Tibial nerve (tissue), 4 donors: ENCODE measurements at regions not wholly inside any gene's neighbourhood (a gene's known extent, or its start where the extent isn't known, plus 50 kb on each side); places are given as distances from the start of the nearest gene placed in this dataset.

Experiments used
- DNase-seq, 2 donors: peaks; one replicate each; pipeline ENCODE4 v3.0.0-alpha.2; 2019; ENCODE audit warnings: low spot score in 2 of 2
- H3K27ac ChIP-seq, 4 donors: fragments of 200-600 bp; sonication (generic) in 3 of 4; one replicate each; pipeline ENCODE4 v1.5.1; 2017 to 2019; ENCODE audit warnings: mild to moderate bottlenecking in 1 of 4
- H3K27me3 ChIP-seq, 2 donors: fragments of 200-600 bp; sonication (generic) in 1 of 2; one replicate each; pipeline versions ENCODE4 v1.5.1 to v1.6.0; 2017 to 2019
- H3K36me3 ChIP-seq, 3 donors: fragments of 200-600 bp; sonication (generic); one replicate each; pipeline ENCODE4 v1.5.1; 2018 to 2019
- H3K4me1 ChIP-seq, 4 donors: fragments of 200-600 bp; sonication (generic) in 3 of 4; one replicate each; pipeline ENCODE4 v1.5.1; 2017 to 2019
- H3K4me3 ChIP-seq, 4 donors: fragments of 200-600 bp; sonication (generic) in 3 of 4; one replicate each; pipeline ENCODE4 v1.5.1; 2017 to 2019; ENCODE audit warnings: mild to moderate bottlenecking in 1 of 4, moderate library complexity in 1 of 4
- H3K9me3 ChIP-seq, 4 donors: fragments of 200-600 bp; sonication (generic) in 3 of 4; one replicate each; pipeline ENCODE4 v1.5.1; 2017 to 2019
- CTCF ChIP-seq, 5 experiments: fragments of 200-600 bp in 3 of 5; fragments of 450-650 bp in 2 of 5; sonication (generic) in 3 of 5; IDR thresholded peaks; one replicate each; pipeline ENCODE4 v1.5.1; 2016 to 2019; ENCODE audit warnings: antibody characterized with exemption in 5 of 5, mild to moderate bottlenecking in 3 of 5, moderate library complexity in 2 of 5
- EP300 ChIP-seq, 2 donors: sonication (generic); formaldehyde crosslinking; IDR thresholded peaks; one replicate each; pipeline ENCODE4 v1.6.1; 2017; ENCODE audit warnings: antibody characterized with exemption in 2 of 2, mild to moderate bottlenecking in 1 of 2
- POLR2A ChIP-seq, 2 donors: fragments of 450-650 bp; IDR thresholded peaks; one replicate each; pipeline ENCODE4 v1.6.1; 2017; ENCODE audit warnings: antibody characterized with exemption in 2 of 2, mild to moderate bottlenecking in 2 of 2, moderate library complexity in 2 of 2
- WGBS, 2 donors: methylation state at CpG; one replicate each; pipeline ENCODE4 v1.1.5; 2018; 5-methylcytosine and 5-hydroxymethylcytosine counted together

DNA sequence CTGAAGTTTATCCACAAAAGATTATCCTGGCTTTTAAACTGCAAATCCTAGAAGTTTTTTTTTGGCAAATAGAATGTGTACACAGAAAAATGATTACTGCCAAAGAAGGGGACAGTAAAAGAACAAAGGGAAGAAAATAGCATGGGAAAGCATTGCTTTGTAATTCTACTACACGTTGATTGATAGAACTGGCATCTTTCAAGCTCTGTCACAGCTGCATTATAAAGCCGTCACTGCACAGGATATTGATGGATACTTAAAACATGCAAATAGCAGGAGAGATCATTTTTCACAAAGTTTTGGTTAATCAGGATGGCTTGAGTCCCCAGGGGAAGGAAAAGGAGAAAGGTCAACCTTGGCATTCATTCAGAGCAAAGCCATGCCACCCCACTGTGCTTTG lies 183.7 kb upstream of the RRP15 start:
- no peak overlapping the region for H3K4me3 ChIP-seq
- H3K36me3 ChIP-seq = no peaks in the 10 kb centered on the region
- no peak for TF ChIP-seq CTCF (IDR thresholded peaks at IDR 0.05)
- TF ChIP-seq POLR2A (IDR thresholded peaks at IDR 0.05) = no peak
- no peak for TF ChIP-seq EP300 (IDR thresholded peaks at IDR 0.05)
- H3K27me3 ChIP-seq = no peaks in the 10 kb centered on the region
- WGBS, 2 donors = 42 to 59% methylated on average over 2 of the region's 2 CpGs
- H3K4me1 ChIP-seq = no peaks in the 10 kb centered on the region
- DNase-seq = no peak
- H3K9me3 ChIP-seq = peaks cover 0 to 13% (median 0%) of the 10 kb centered on the region in 4 donors
- no peak overlapping the region for H3K27ac ChIP-seq

DNA sequence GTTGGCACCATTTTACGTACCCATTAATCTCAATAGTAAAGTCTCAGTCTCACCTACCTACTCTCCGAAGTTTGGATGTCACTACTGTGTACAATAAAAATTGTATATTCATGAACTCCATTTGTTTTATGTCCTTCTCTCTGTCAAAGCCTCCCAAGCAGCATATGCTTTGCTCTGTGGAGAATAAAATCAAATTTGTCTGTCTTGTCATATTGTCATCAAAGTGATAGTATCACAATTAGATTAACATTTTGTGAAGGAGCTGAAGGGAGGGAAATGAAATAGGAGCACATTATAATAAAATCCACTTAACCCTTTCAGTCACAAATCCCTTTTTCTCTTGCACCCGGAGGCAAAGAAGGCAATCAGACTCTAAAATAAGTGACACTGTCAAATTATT lies 177.1 kb upstream of the RRP15 start:
- no peaks in the 10 kb centered on the region for H3K36me3 ChIP-seq
- TF ChIP-seq POLR2A (IDR thresholded peaks at IDR 0.05) (no peak), CTCF (IDR thresholded peaks at IDR 0.05) (no peak), EP300 (IDR thresholded peaks at IDR 0.05) (no peak)
- H3K27me3 ChIP-seq = no peaks in the 10 kb centered on the region
- no peak for DNase-seq
- H3K4me3 ChIP-seq = no peak overlapping the region
- 85 to 88% methylated on average over 3 of the region's 3 CpGs for WGBS, 2 donors
- H3K27ac ChIP-seq = no peak overlapping the region
- H3K9me3 ChIP-seq = no peaks in the 10 kb centered on the region
- no peaks in the 10 kb centered on the region for H3K4me1 ChIP-seq

- DNase-seq = no peak
- TF ChIP-seq CTCF (IDR thresholded peaks at IDR 0.05) = no peak
- no peak for TF ChIP-seq EP300 (IDR thresholded peaks at IDR 0.05)
- TF ChIP-seq POLR2A (IDR thresholded peaks at IDR 0.05) = no peak
- Histone ChIP-seq H3K36me3 (no peaks in the 10 kb centered on the region), H3K4me1 (no peaks in the 10 kb centered on the region), H3K9me3 (no peaks in the 10 kb centered on the region), H3K27ac (no peak overlapping the region), H3K27me3 (no peaks in the 10 kb centered on the region), H3K4me3 (no peak overlapping the region)
- WGBS, 2 donors = 45 to 53% methylated on average over 1 of the region's 1 CpG
Measured at GRCh38 chr1:218112862-218113261, 172.2 kb upstream of the RRP15 start.

GRCh38 chr1:218123968-218124367 lies 161.1 kb upstream of the RRP15 start:
- WGBS, 2 donors = 58 to 60% methylated on average over 4 of the region's 4 CpGs
- DNase-seq = no peak
- Histone ChIP-seq H3K36me3 (no peaks in the 10 kb centered on the region), H3K27ac (no peak overlapping the region), H3K9me3 (no peaks in the 10 kb centered on the region), H3K4me1 (no peaks in the 10 kb centered on the region), H3K4me3 (no peak overlapping the region), H3K27me3 (no peaks in the 10 kb centered on the region)
- TF ChIP-seq POLR2A (IDR thresholded peaks at IDR 0.05) = no peak
- no peak for TF ChIP-seq CTCF (IDR thresholded peaks at IDR 0.05)
- TF ChIP-seq EP300 (IDR thresholded peaks at IDR 0.05) = no peak

GRCh38 chr1:218135371-218135770 lies 149.7 kb upstream of the RRP15 start:
- Histone ChIP-seq H3K4me1 (no peaks in the 10 kb centered on the region), H3K27ac (no peak overlapping the region), H3K36me3 (no peaks in the 10 kb centered on the region), H3K27me3 (no peaks in the 10 kb centered on the region), H3K9me3 (peaks cover 0 to 10% (median 0%) of the 10 kb centered on the region in 4 donors), H3K4me3 (no peak overlapping the region)
- no peak for TF ChIP-seq CTCF (IDR thresholded peaks at IDR 0.05)
- TF ChIP-seq POLR2A (IDR thresholded peaks at IDR 0.05) = no peak
- TF ChIP-seq EP300 (IDR thresholded peaks at IDR 0.05) = no peak
- no peak for DNase-seq
- WGBS, 2 donors = 83 to 90% methylated on average over 6 of the region's 6 CpGs
